PC-3 (cell line): ENCODE measurements at regions not wholly inside any gene's neighbourhood (a gene's known extent, or its start where the extent isn't known, plus 50 kb on each side); places are given as distances from the start of the nearest gene placed in this dataset.

Source experiments
- EZH2 ChIP-seq: fragments of 300-600 bp; sonication (generic); IDR thresholded peaks from one replicate; pipeline ENCODE4 v1.6.1; 2017; ENCODE audit warnings: antibody characterized with exemption, mild to moderate bottlenecking, low read length; ENCODE audit not compliant: unreplicated experiment
- EZH2phosphoT487 ChIP-seq: fragments of 300-600 bp; sonication (generic); IDR thresholded peaks from 2 replicates; pipeline ENCODE4 v1.6.1; 2018; ENCODE audit warnings: mild to moderate bottlenecking, antibody characterized with exemption, low read length, borderline replicate concordance
- TF ChIP-seq, protein P1 (sequence below): fragments of 300-600 bp; sonication (generic); conservative IDR thresholded peaks from 2 replicates; pipeline ENCODE4 v1.5.1; 2017; ENCODE audit warnings: antibody characterized with exemption, low read depth, mild to moderate bottlenecking, low read length

DNA sequence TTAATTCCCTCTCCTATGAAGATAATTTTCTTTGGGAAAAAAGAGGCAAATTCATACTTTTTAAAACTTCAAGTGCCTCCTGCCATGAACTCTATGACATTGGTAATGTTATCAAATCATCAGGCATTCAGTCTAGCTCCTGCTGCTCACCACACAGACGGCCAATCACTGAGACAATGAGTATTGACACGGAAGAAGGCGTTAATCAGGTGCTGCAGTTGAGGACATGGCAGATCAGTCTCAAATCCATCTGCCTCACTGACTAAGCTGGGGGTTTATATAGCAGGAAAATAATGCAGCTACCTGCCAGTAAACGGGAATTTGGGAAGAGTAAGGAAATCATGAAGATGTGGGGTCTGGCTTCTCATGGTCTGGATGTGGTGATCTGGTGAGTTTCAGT lies 1087.7 kb downstream of the CDH9 start:
- TF ChIP-seq EZH2 (no peak), EZH2phosphoT487 (no peak)
- TF ChIP-seq, protein P1, sequence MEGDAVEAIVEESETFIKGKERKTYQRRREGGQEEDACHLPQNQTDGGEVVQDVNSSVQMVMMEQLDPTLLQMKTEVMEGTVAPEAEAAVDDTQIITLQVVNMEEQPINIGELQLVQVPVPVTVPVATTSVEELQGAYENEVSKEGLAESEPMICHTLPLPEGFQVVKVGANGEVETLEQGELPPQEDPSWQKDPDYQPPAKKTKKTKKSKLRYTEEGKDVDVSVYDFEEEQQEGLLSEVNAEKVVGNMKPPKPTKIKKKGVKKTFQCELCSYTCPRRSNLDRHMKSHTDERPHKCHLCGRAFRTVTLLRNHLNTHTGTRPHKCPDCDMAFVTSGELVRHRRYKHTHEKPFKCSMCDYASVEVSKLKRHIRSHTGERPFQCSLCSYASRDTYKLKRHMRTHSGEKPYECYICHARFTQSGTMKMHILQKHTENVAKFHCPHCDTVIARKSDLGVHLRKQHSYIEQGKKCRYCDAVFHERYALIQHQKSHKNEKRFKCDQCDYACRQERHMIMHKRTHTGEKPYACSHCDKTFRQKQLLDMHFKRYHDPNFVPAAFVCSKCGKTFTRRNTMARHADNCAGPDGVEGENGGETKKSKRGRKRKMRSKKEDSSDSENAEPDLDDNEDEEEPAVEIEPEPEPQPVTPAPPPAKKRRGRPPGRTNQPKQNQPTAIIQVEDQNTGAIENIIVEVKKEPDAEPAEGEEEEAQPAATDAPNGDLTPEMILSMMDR, result no peak
